DND-41 (cell line): ENCODE measurements at regions not wholly inside any gene's neighbourhood (a gene's known extent, or its start where the extent isn't known, plus 50 kb on each side); places are given as distances from the start of the nearest gene placed in this dataset.

Source experiments
- EZH2 ChIP-seq: IDR thresholded peaks from 3 replicates; pipeline ENCODE4 v1.6.1; 2012; ENCODE audit warnings: borderline replicate concordance, low read depth, mild to moderate bottlenecking, moderate library complexity, low read length, inconsistent platforms; ENCODE audit not compliant: severe bottlenecking
- TF ChIP-seq, protein P1 (sequence below): IDR thresholded peaks from 2 replicates; pipeline ENCODE4 v1.5.1; 2012; ENCODE audit warnings: borderline replicate concordance, low read length, moderate library complexity, mild to moderate bottlenecking; ENCODE audit not compliant: poor library complexity, severe bottlenecking; ENCODE audit errors: extremely low read depth

DNA sequence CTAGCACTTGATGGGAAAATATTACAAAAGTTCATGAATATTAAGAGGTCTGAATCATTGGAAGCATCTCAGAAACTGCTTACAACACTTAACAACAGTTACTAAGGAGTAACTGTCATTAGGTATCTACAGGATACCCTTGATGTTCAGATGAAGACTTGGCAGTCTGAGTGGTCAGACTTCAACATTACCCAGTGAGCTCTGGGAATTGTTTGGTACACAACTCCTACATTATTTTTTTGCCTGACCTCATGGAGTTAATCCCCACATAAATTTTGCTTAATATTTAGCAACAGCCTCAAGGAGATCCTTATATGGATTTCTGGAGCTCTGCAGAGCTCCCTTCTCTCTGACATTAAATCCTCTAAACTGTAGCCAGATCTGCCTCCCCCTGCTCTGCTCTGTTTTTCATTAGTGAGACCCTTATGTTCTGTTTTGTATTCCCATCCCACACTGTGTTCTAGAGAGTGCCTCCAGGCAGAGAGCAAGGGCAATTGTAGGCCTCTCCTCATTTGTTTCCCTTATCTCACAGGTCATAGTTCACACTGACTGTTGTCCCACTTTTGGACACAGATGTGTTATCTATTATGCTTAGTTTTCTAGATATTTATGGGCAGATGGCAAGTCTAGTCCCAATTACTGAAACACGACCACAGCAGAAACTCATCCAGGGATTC, 368.8 kb downstream of the GASK1B start:
- TF ChIP-seq, protein P1, sequence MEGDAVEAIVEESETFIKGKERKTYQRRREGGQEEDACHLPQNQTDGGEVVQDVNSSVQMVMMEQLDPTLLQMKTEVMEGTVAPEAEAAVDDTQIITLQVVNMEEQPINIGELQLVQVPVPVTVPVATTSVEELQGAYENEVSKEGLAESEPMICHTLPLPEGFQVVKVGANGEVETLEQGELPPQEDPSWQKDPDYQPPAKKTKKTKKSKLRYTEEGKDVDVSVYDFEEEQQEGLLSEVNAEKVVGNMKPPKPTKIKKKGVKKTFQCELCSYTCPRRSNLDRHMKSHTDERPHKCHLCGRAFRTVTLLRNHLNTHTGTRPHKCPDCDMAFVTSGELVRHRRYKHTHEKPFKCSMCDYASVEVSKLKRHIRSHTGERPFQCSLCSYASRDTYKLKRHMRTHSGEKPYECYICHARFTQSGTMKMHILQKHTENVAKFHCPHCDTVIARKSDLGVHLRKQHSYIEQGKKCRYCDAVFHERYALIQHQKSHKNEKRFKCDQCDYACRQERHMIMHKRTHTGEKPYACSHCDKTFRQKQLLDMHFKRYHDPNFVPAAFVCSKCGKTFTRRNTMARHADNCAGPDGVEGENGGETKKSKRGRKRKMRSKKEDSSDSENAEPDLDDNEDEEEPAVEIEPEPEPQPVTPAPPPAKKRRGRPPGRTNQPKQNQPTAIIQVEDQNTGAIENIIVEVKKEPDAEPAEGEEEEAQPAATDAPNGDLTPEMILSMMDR = no peak
- TF ChIP-seq EZH2 = no peak
